Liver (tissue), 3 donors: ENCODE measurements at regions not wholly inside any gene's neighbourhood (a gene's known extent, or its start where the extent isn't known, plus 50 kb on each side); places are given as distances from the start of the nearest gene placed in this dataset.

Experiments used
- RAD21 ChIP-seq, 2 donors: IDR thresholded peaks; 2 replicates each; pipeline ENCODE4 v1.6.1; 2016; ENCODE audit warnings: antibody characterized with exemption in 2 of 2, mild to moderate bottlenecking in 2 of 2
- TAF1 ChIP-seq: conservative IDR thresholded peaks from 2 replicates; pipeline ENCODE4 v1.6.1; 2016; ENCODE audit warnings: antibody characterized with exemption, mild to moderate bottlenecking
- TF ChIP-seq, protein P1 (sequence below): fragments of 150-350 bp; IDR thresholded peaks from 2 replicates; pipeline ENCODE4 v1.5.1; 2017; ENCODE audit warnings: improper control_type of control experiment, low read depth, low read length; ENCODE audit not compliant: missing input control
- donor health status: healthy.
- donor health status: healthy.

DNA sequence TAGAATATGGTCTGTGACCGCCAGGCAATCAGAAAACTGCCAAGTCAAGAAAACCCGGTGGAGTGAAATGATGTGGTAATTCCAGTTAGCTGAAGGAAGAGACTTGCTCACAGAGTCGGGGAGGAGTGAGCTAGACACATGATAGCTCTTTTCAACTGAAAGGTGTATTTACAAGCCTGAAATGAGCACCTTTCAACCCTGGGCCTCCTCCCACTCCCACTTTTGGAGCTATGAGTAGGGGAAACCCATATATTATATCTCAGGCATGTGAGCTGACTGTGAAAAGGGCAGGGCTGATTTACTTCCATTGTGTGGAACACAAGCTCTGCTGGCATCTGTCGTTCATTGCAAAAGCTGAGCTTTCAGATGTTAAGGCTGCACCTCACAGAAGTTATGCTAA is 960.2 kb downstream of the TUSC7 start:
- TF ChIP-seq, protein P1, sequence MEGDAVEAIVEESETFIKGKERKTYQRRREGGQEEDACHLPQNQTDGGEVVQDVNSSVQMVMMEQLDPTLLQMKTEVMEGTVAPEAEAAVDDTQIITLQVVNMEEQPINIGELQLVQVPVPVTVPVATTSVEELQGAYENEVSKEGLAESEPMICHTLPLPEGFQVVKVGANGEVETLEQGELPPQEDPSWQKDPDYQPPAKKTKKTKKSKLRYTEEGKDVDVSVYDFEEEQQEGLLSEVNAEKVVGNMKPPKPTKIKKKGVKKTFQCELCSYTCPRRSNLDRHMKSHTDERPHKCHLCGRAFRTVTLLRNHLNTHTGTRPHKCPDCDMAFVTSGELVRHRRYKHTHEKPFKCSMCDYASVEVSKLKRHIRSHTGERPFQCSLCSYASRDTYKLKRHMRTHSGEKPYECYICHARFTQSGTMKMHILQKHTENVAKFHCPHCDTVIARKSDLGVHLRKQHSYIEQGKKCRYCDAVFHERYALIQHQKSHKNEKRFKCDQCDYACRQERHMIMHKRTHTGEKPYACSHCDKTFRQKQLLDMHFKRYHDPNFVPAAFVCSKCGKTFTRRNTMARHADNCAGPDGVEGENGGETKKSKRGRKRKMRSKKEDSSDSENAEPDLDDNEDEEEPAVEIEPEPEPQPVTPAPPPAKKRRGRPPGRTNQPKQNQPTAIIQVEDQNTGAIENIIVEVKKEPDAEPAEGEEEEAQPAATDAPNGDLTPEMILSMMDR = no peak
- TF ChIP-seq RAD21 (IDR thresholded peaks at IDR 0.05) (no peak), TAF1 (no peak)
